ENCODE measurements at regions not wholly inside any gene's neighbourhood (a gene's known extent, or its start where the extent isn't known, plus 50 kb on each side); places are given as distances from the start of the nearest gene placed in this dataset.

DNA sequence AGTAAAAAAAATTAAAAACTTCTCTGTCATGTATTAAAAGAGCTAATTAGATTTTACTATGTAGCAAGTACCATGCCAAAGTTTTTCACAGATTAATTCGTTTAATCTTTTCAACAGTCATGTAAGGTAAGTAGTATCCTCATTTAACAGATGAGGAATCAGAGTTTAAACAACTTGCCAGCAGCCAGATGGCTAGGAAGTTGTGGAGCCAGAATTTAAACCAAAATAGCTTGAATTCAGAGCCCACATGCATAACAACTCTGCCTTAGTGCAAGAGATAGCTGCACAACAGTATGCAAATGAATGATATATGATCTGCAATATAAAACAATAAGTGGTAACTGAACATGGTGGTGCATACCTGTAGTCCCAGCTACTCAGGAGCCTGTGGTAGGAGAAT lies 75.3 kb downstream of the NAP1L3 start:
- DNase-seq (ENCODE audit: low spot score), result no peak

DNA sequence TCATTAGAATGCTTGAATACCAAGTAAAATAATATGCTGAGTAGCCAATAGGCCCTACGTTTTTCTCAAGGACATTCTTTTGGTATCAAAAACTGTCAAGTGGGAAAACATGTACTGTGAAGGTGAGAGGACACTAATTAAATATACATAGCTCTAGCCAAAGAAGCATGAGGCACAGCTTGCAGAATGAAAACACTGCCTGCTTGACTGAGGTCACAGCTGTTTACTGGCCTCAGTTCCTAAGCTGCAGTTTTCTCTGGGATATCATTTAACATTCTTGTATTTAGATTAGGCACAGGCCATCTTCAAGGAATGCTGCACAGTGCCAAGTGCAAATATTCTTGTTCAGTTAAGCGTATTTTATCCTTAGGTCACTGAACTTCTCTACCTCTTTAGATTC lies 78.6 kb downstream of the NAP1L3 start:
- no peak for DNase-seq (ENCODE audit: low spot score)

DNA sequence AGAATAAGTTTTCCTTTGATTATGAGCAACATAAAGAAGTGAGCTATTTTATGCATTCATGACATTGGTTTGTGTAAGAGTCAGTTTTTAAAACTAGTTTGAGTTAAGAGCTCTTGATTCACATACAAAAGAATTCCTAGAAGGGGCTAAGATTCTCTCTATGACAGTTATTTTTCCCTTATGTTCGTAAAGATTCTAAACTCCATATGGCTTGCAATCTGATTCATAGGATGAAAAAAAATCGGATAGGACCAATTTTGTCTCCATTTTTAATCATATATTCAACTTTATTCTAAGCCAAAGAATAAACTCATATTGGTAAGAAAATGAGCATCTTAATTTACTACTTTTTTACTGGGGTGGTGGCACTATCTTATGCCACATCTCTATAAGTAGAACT lies 79.4 kb downstream of the NAP1L3 start:
- DNase-seq (ENCODE audit: low spot score), result no peak

DNA sequence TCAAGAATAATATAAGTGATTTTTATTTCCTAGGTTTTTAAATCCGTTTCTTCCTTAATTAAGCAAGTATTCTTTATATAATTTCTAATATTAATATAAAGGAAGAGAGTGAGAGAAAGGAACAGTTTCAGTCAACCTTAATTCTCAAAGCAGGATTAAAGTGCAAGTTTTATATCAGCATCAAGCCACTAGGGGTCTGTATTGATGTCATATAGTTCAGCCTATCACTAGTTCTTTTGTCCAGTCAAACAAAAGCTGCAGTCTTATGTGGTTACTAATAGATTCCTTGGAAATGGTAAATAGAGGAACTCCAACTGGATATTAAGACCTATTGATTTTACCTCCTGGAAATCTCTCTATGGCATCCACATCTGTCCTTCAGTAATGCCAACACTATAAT lies 82.0 kb downstream of the NAP1L3 start:
- no peak for DNase-seq (ENCODE audit: low spot score)

DNA sequence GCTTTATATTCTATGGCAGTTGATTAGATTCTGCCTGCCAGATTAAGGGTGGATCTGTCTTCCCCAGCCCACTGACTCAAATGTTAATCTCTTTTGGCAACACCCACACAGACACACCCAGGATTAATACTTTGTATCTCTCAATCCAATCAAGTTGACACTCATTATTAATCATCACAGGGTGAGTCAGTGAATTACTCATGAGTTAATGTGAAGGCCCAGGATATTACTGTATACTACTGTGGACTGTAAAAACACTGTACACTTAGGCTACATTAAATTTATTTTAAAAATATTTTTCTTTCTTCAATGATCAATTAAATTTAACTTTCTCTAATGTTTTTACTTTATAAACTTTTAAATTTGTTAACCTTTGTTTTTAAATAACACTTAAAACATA lies 87.7 kb downstream of the NAP1L3 start:
- DNase-seq (ENCODE audit: low spot score), result no peak

DNA sequence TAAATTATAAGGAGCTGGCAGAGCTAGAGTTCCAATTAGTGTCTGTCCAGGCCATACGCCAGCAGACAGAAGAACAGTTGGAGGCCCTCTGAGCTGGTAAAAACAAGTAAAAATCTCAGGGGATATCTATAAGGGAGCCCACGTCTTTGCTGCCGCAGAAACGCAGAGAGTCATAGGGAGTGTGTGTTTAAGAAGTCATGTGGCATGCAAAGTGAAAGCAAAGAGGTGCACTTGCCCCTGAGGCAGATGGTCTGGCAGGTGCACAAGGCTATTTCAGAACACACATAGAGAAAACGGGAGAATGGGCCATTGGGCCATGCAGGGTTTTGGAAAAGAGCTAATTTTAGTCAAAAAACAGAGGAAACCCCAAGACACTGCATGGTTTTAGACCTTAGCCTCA lies 92.7 kb downstream of the NAP1L3 start:
- peak; percentile 15 for DNase-seq (ENCODE audit: low spot score)

DNA sequence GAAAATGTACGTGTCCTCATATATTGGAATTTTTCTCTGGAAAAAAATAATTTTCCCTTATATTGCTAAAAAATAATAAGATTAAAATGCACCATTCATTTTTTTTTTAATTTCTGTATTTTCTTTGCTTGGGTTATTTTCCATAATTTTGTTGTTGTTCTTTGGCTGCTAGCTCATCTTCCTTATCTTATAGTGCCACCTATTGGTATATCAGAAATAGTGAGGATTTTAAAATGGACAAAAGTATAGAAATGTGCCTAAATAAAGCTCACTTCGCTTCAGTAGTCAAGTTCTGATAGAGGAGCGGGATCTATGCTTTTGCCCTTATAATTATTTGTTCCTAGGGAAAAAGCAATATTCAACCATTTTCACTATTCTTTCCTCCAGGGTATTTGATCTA lies 134.8 kb downstream of the NAP1L3 start:
- DNase-seq (ENCODE audit: low spot score), result no peak

DNA sequence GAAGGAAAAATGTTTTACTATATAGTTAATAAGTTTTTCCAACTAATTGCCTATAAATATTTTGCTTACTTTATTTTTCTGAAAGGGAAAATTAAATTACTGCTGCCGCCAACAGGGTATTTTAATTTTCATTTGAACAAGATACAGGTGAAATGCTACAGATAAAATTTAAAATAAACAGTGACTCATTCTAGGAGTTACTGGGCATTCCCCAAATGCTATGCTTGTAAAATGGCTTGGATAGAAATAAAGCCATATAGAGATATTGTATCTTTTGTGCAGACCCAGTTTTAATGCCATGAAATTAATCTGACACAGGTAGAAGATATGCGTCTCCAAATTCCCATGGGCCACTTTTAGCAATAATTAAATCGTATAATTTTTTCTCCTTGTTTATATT lies 144.5 kb downstream of the NAP1L3 start:
- DNase-seq (ENCODE audit: low spot score), result no peak
